GM21619 (cell line): ENCODE measurements at regions not wholly inside any gene's neighbourhood (a gene's known extent, or its start where the extent isn't known, plus 50 kb on each side); places are given as distances from the start of the nearest gene placed in this dataset.
A peak's percentile ranks its signal among the peaks of the same experiment; 100 is the strongest.

Source experiments
- ATAC-seq: cut with Tn5 transposase; IDR thresholded peaks from one replicate; pipeline ENCODE4 v1.9.1; 2021; ENCODE audit not compliant: unreplicated experiment

DNA sequence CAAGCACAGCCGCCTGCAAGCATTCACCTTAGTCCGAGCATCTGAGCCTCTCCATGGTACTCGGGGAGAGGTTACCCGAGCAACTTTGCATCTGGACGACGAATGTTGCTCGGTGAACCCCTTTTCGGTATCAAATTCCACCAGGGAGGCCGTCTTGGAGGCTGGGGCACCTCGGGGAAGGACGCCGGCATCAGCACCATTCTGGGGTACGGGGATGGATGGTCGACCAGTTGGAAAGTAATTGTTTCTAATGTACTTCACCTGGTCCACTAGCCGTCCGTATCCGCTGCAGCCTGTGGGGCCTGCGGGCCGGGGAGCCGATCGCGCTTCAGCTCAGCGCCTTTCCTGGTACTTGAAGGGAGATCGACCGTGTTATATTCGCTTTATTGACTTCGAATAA is 161.7 kb upstream of the RTL1 start:
- no peak for ATAC-seq

DNA sequence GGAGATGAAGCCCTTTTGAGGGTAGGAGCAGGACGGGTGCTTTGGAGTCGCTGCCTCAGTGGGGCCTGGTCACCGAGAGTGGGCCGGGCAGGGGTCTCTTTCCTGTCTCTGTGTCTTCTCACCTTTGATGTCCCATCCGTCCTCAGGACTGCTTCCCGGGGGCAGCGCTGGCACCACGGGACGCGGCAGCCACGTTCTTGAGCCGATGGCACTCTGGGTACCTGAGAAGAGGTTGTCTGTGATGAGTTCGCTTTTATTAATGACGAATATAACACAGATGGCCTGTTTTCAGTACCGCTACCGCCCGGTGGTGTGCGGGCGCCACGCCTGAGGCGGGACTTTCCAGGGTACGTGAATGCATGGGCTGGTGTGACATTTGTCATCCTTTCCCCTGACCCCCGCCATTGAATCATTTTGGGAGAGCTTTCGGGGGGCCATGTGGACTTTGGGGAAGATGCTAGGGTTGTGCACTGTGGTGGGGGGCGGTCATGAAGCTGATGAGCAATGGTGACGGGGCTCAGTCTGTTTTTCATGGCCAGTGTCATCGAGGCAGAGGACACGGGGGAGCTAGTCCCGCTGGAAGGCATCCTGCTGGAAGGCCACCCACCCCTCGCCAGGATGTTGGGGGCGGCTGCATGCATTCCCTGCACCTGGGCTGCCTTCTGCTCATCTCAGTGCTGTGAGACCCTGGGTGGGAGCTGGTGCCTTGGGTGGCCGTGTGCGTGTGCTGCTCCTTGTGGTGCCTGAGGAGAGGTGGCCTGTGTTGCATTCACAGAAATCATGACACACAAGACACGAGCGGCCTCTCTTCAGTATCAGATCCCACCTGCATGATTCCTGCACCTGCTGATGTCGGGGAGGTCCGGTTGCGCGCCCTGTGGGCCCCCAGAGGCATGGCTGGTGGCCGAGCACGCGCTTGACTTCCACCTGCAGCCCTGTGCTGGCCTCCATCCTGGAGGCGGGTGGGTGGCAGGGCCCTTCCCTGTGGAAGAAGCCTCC is 162.5 kb upstream of the RTL1 start:
- ATAC-seq: no peak

DNA sequence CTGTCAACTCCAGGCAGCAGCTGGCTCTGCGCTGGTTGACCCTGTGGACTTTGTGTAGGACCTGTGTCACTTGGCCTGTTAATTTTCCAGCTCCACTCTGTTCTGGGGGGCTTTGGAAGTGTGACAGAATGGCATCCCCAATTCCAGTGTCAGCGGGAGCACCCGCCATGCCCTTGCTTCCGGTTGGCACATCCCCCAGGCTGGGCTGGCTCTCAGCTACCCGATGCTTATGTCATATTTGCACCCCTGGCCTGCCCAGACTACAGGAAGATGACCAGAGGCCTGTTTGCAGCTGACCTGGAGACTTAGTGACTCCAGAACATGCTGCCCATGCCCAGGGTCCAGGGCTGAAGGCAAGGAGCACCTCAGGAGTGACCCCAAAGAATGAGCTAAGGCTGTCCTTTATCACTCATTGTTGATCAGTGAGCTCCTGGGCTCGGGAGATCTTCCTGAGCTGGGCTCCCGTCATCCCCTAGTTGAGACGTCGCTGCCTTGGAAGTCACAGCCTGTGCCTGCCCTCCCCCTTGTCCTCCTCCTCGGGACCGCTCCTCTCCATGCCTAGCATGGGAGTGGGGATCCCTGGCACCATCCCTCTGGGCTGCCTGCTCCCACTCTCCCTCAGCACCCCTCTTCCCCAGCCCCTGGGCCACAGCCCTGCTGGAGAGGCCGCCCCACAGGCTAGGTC is 163.4 kb upstream of the RTL1 start:
- no peak for ATAC-seq

DNA sequence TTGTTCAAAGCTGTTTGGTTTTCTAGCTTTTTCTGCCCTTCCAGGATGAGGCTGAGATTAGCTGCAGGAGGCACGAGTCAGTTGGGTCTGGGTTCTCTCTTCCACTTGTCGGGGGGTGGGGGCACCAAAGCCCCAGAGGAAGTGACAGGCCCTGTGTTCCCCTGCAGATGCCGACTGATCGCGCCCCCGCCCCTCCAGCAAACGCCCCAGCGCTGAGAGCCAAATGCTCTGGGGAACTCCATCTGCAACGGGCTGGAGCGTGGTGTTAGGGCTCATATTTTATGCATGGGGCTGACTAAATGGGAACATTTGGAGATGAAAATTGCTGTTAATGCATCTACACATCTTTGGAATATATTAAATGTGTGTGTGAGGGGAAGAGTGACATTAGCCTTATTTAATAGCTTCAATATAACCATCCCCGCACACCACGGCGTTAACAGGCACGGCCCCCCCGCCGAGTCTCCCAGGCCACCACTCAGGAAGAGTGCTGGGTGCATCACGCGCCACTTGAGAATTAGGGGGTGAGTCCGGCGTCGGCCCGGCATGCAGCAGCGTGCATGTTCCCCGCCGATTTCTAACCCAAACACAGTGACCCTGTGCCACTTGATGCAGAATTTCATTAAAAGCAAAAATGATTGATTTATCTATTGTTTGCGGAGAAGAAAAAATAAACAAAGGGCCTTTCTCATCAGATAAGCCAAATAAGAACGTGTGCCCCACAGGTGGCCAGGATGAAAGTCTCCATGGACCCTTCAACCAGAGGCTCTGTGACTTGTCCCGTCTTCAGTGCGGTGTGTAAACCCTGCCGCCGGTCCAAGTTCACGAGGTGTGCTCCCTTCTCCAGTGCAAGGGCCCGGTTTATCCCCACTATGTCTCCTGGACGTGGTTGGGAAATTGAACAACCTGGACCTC is 165.0 kb upstream of the RTL1 start:
- ATAC-seq: no peak

DNA sequence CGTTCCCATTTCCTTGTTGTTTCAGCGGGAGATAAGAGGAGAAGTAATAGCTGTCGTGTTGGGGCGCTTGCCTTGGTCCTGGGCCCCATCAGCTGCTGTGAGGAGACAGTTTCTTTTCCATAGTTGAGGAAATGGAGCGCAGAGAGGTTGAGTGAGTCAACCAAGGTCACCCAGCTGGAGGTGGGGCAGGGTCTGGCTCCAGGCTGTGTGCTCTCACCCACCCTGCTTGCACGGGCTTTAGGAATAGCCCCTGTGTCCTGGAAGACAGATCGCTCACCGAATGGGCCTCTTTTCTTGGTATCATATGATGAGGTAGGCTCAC is 165.7 kb upstream of the RTL1 start:
- ATAC-seq: no peak

DNA sequence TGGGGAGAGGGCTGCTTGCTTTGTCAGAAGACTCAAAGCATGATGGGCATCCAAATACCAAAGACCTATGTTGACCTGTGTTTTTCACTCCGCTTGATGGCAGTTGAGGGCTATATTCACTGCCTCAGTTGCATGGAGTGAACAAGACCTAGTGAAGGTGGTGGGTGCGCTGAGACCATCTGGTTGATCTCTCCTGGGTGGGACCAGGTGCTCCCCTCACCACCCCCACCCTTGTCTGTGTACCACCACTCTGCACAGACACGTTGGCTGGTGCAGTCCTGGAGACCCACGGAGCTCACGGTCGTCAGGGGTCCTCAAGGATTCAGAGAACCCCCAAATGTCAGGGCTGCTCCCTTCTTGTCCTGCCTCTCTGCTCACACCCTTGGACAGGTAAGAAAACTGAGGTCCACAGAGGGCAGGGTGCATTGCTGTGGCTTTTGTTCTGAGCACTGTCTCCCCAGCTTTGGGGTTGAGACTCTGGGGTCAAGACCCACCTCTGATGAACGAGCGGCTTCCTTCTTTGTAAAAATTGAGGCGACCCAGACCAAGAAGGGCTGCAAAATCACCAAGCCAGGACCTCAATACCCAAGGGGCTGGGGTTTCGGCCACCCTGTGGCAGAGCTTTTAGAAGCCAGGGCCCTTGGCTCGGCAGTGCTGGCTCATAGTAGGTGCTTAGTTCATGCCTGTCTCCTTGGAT is 166.3 kb upstream of the RTL1 start:
- ATAC-seq: no peak

GRCh38 chr14:101070540-101071492 is 167.3 kb upstream of the RTL1 start:
- no peak for ATAC-seq

DNA sequence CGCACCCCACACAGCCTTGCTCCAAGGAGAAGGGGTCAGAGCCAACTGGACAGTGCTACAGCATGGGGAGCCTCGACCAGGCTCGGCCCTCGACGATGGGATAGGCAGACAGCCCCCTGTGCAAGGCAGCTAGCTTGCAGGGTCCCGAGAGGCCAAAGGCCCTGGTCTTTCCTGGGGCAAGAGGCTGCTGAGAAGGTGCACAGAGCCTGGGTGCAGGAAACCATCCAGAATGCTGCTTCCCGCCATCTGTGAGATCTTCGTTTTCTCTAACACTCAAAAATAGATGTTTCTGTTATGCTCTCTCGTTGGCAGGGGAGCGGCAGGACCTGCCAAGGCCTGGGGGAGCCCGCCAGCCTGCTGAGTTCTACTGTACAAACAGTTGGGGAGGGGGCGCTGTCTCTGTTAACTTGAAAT is 168.0 kb upstream of the RTL1 start:
- no peak for ATAC-seq

GRCh38 chr14:101072070-101072469 is 168.5 kb upstream of the RTL1 start:
- no peak for ATAC-seq

DNA sequence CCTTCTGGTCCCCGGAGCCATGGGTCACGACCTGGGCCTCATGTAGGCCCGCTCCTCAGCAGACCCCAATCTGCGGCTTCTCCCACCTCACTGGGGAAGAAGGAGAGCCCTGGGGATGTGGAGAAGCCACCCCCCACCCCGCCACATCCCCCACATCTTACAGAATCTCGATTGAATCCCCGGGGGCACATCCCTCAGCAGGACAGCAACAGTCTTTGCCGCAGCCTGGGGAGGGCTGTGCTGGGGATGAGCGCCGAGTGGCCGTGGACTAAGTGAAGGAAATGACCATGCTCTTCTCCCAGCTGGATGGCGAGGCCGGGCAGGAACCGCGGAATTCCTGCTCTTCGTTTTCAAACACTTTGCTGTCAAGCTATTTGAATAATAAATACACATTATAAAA is 169.0 kb upstream of the RTL1 start:
- ATAC-seq: no peak

DNA sequence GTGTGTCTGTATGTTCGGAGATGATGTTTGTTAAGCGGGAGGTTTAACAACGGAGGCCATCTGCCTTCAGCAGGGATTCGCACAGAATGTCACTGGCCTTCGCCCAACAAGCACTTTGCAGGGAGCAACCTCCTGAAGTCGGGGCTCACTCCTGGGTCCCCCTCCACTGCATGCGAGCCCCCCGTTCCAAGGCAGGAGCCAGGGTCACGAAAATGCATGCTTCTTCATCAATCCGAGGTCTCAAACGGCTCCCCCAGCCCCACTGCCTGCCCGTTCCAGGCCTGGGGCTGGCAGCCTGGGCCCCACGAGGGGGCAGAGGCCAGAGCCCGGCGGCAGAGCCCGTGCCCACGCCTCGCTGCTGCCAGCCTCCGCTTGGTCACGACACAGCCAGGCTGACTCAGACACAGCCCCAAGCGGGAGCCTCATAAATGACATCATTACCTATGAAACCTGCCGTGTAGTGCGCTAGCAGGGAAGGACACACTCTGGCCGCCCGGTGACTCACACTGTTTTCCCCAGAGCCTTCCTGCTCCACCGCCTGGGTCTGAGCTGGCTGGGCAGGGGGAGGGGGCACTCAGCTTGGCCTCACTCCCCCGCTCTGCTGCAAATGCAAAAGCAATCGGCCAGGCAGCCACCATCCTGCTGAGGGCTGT is 169.5 kb upstream of the RTL1 start:
- ATAC-seq: peak; percentile 87

DNA sequence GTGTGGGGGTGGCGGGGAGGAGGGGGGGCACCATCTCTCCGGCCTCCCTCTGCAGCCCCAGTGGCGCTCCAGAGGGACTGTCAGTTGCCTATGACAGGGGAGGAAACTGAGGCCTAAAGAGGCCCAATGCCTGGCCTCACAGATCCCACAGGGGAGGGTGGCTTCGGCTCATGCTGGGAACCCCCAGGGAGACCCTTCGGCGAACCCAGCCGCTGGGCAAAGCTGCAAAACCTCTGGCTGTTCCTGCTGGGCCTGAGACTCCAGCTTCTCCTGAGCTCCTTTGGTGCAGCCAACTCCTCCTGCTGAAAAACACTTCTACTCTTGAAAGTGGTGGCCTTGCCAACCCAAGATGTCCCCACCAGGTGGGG is 170.1 kb upstream of the RTL1 start:
- no peak for ATAC-seq

- no peak for ATAC-seq
These were observed 170.9 kb upstream of the RTL1 start for GRCh38 chr14:101074196-101075024.

DNA sequence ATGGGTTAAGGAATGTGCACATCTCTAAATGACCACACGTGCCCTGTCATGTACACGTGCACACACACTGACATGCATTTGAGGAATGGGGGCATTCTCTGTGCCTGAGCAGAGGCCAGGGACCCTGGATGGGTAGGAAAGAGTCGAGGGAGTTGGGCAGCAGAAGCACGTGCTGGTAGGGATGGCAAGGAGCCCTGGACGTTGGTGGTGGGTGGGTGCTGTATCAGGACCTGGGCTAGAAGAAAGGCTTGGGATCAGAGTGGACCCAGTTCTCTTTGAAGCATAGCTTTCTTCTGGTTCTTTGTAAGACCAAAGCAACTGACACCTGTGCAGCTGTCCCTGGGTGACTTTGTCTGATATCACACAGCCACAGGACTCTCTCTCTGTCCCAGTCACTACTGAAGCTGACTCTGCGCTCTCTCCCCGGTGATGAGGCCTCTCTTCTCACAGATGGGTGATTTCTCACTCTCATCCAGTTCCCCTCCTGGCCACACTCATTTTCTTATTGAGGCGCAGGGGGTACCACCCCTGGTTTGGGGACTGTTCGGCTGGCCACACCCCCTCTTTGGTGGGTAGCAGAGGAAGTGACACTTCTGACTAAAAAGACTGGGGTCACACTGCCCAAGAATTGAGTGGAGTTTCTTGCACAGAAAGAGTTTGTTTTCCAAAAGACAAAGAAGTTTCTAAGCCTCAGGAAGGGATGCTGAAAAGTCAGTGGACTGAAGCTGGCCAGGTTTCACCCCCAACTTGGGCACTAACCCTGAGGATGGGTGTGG is 171.7 kb upstream of the RTL1 start:
- ATAC-seq: peak; percentile 54

DNA sequence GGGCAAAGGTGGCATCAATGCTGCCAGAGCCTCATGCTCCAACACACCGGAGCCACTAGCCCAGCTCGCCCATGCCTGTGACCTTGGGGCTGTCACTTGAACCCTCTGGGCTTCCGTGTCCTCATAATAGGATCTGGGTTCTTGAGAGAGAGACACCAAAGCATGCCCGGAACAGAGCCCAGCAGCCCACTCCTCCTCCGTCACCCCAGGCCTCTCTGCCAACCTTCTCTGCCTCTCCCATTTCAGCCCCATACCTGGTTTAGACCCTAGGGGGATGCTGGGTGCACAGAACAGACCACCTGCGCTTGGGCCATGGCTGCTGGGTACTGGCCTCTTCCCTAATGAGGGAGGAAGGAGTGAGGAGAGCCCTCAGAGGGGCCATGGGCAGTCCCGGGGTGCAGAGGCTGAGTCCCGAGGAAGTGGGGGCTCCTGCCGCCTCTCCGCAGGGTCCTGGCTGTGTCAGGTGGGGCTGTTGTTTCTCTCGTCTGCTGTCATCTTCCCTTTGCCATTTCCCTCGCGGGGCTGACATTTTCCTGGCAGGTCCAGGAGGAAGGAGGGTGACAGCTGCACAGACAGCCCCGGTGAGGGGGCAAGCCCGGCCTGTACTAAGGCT is 172.4 kb upstream of the RTL1 start:
- ATAC-seq: no peak

DNA sequence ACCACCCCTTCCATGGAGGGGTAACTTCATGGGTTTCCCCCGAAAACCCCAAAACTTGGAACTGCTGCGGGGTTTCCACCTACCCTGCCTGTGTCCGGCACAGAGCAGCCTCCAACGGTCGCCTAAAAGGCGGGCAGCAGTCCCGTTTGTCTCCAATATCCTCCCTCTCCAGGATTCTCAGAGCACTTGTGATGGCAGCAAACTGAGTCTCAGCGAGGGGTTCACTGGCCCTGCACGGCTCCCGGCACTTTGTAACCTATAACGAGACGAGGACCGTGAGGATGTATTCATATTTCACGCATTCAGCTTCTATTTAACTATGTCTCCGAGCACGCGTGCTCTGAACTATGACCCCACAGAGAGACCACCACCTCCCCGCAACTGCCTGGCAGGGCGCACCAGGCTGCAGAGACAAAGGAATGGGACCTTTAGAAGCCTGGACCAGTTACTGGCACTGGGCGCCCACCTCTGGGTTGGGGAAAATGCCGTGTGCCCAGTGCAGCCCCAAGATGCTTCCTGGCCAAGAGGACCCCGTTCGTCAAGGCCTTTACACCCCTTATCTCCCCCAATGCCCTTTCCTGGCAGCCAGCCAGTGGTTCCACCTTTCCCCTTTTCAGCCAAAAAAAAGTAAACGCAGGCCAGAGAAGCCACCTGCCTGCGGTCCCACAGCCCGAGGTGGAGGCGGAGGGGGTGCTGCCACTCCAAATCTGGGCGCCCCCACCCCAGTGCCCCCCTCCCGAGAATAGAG is 173.1 kb upstream of the RTL1 start:
- ATAC-seq: no peak
